Smooth muscle cell (in vitro differentiated cells): ENCODE measurements at regions not wholly inside any gene's neighbourhood (a gene's known extent, or its start where the extent isn't known, plus 50 kb on each side); places are given as distances from the start of the nearest gene placed in this dataset.
A peak's percentile ranks its signal among the peaks of the same experiment; 100 is the strongest.

Source experiments
- DNase-seq: peaks from one replicate; lab custom pipeline; 2025; ENCODE audit not compliant: unreplicated experiment; lab: John Stamatoyannopoulos, UW
- H2AFZ ChIP-seq: fragments of 200-600 bp; sonication (generic); 2 replicates; pipeline ENCODE4 v1.6.0; 2016; ENCODE audit warnings: antibody characterized with exemption, low read depth, mild to moderate bottlenecking
- H3F3A ChIP-seq: fragments of 200-600 bp; sonication (generic); 2 replicates; pipeline ENCODE4 v1.6.0; 2017; ENCODE audit warnings: antibody characterized with exemption, low read depth
- H3K27ac ChIP-seq: fragments of 200-600 bp; sonication (generic); 2 replicates; pipeline ENCODE4 v1.5.1; 2016; ENCODE audit warnings: low read depth, mild to moderate bottlenecking
- H3K27me3 ChIP-seq: fragments of 200-600 bp; sonication (generic); 2 replicates; pipeline ENCODE4 v1.6.1; 2016; ENCODE audit warnings: low read depth, mild to moderate bottlenecking
- H3K36me3 ChIP-seq: fragments of 200-600 bp; sonication (generic); 2 replicates; pipeline ENCODE4 v1.5.1; 2016; ENCODE audit warnings: low read depth
- H3K4me1 ChIP-seq: fragments of 200-600 bp; sonication (generic); 2 replicates; pipeline ENCODE4 v1.5.1; 2016; ENCODE audit warnings: low read depth
- H3K4me2 ChIP-seq: fragments of 200-600 bp; sonication (generic); 2 replicates; pipeline ENCODE4 v1.6.0; 2016; ENCODE audit warnings: mild to moderate bottlenecking
- H3K4me3 ChIP-seq: fragments of 200-600 bp; sonication (generic); 2 replicates; pipeline ENCODE4 v1.5.1; 2016; ENCODE audit warnings: mild to moderate bottlenecking
- H3K79me2 ChIP-seq: fragments of 200-600 bp; sonication (generic); 2 replicates; pipeline ENCODE4 v1.6.0; 2016; ENCODE audit warnings: low read depth, mild to moderate bottlenecking
- H3K9ac ChIP-seq: fragments of 200-600 bp; sonication (generic); 2 replicates; pipeline ENCODE4 v1.6.0; 2016; ENCODE audit warnings: low read depth
- H3K9me3 ChIP-seq: fragments of 200-600 bp; sonication (generic); replicated peaks from 2 replicates; pipeline ENCODE4 v1.5.1; 2016; ENCODE audit warnings: low read depth
- H4K20me1 ChIP-seq: fragments of 200-600 bp; sonication (generic); 2 replicates; pipeline ENCODE4 v1.6.0; 2016; ENCODE audit warnings: low read depth
- CTCF ChIP-seq: fragments of 200-600 bp; sonication (generic); IDR thresholded peaks from 2 replicates; pipeline ENCODE4 v1.5.1; 2017; ENCODE audit warnings: borderline replicate concordance, mild to moderate bottlenecking, antibody characterized with exemption; ENCODE audit not compliant: insufficient read depth, poor library complexity, severe bottlenecking
- WGBS: methylation state at CpG from one replicate; pipeline ENCODE4 v1.1.7; 2016; ENCODE audit warnings: low lambda C conversion rate; 5-methylcytosine and 5-hydroxymethylcytosine counted together

GRCh38 chr4:125735102-125735501 is 420.3 kb downstream of the FAT4 start:
- peak overlapping the region; percentile 69 for H3K27ac ChIP-seq
- H3F3A ChIP-seq, result no peaks in the 10 kb centered on the region
- no peaks in the 10 kb centered on the region for H4K20me1 ChIP-seq
- H2AFZ ChIP-seq, result no peak overlapping the region
- H3K4me2 ChIP-seq, result peak overlapping the region; percentile 62
- no peak for TF ChIP-seq CTCF
- H3K4me1 ChIP-seq, result peaks cover 19% of the 10 kb centered on the region
- H3K9me3 ChIP-seq, result no peaks in the 10 kb centered on the region
- H3K36me3 ChIP-seq, result no peaks in the 10 kb centered on the region
- H3K4me3 ChIP-seq, result no peak overlapping the region
- H3K79me2 ChIP-seq, result no peaks in the 10 kb centered on the region
- no peak overlapping the region for H3K9ac ChIP-seq
- no peaks in the 10 kb centered on the region for H3K27me3 ChIP-seq
- no peak for DNase-seq
- WGBS, result 1% methylated on average over 4 of the region's 4 CpGs

DNA sequence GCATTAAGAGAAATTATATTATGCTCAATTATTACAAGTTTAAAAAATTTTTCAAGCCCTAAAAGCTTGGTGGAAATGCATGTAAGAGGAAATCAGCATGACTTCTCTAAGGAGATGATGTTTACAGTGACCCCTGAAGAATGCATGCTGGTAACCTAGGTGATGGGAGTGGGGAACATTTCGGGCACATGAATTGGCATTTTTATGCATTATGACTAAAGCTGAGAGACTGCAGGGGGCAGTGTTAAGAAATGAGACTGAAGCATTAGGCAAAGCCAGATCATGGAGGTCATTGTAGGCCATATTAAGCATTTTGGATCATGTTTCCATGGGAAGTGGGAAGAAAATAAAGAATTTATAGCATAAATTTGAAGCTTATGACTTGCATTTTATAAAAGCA is 421.3 kb downstream of the FAT4 start:
- H3K4me1 ChIP-seq, result peaks cover 20% of the 10 kb centered on the region
- H3K36me3 ChIP-seq, result no peaks in the 10 kb centered on the region
- H3F3A ChIP-seq, result no peaks in the 10 kb centered on the region
- H4K20me1 ChIP-seq, result no peaks in the 10 kb centered on the region
- TF ChIP-seq CTCF, result peak; percentile 11
- WGBS, result 72% methylated on average over 1 of the region's 1 CpG
- no peaks in the 10 kb centered on the region for H3K79me2 ChIP-seq
- no peaks in the 10 kb centered on the region for H3K9me3 ChIP-seq
- no peak overlapping the region for H3K9ac ChIP-seq
- no peak overlapping the region for H3K4me2 ChIP-seq
- DNase-seq, result no peak
- no peaks in the 10 kb centered on the region for H3K27me3 ChIP-seq
- no peak overlapping the region for H3K4me3 ChIP-seq
- peak overlapping the region; percentile 69 for H3K27ac ChIP-seq
- no peak overlapping the region for H2AFZ ChIP-seq

DNA sequence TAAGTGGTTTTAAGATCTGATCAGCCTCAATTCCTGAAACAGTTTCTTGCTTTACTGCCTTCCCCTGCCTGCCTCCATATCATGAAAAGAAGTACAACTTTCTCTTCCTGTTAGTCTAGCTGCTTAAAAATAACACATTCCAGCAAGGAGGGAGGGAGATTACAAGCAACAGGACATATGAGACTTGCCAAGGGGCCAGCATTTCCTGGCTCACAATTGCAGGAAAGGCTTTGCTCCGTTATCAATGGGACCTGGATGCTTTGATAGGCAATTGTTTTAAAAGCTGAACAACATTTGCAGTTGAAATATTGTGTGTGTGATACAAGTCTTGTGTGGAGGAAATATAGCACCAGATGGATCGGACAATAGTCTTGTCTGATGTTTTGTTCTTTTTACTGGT is 425.0 kb downstream of the FAT4 start:
- TF ChIP-seq CTCF, result no peak
- Histone ChIP-seq H3K4me2 (peak overlapping the region; percentile 33), H2AFZ (peak overlapping the region; percentile 77), H3K9ac (no peak overlapping the region), H3K4me3 (no peak overlapping the region), H4K20me1 (no peaks in the 10 kb centered on the region), H3K27ac (no peak overlapping the region), H3K36me3 (no peaks in the 10 kb centered on the region), H3K27me3 (no peaks in the 10 kb centered on the region), H3K79me2 (no peaks in the 10 kb centered on the region), H3F3A (no peaks in the 10 kb centered on the region), H3K4me1 (peaks cover 17% of the 10 kb centered on the region), H3K9me3 (no peaks in the 10 kb centered on the region)
- 49% methylated on average over 2 of the region's 2 CpGs for WGBS
- DNase-seq, result no peak

- H3K36me3 ChIP-seq, result no peaks in the 10 kb centered on the region
- no peak overlapping the region for H3K9ac ChIP-seq
- no peak overlapping the region for H2AFZ ChIP-seq
- peak; percentile 47 for TF ChIP-seq CTCF
- peaks cover 8% of the 10 kb centered on the region for H3K4me1 ChIP-seq
- H3K4me2 ChIP-seq, result no peak overlapping the region
- no peaks in the 10 kb centered on the region for H3K27me3 ChIP-seq
- H3K79me2 ChIP-seq, result no peaks in the 10 kb centered on the region
- H3K9me3 ChIP-seq, result no peaks in the 10 kb centered on the region
- H3K27ac ChIP-seq, result no peak overlapping the region
- H3K4me3 ChIP-seq, result no peak overlapping the region
- DNase-seq, result no peak
- WGBS, result 80% methylated on average over 8 of the region's 8 CpGs
- no peaks in the 10 kb centered on the region for H3F3A ChIP-seq
- no peaks in the 10 kb centered on the region for H4K20me1 ChIP-seq
Observed at GRCh38 chr4:125741825-125742452, 427.2 kb downstream of the FAT4 start.
